GM23248 (cell line): ENCODE measurements at regions not wholly inside any gene's neighbourhood (a gene's known extent, or its start where the extent isn't known, plus 50 kb on each side); places are given as distances from the start of the nearest gene placed in this dataset.

Source experiments
- DNase-seq: peaks from one replicate; pipeline ENCODE4 v3.0.0-alpha.2; 2015
- H2AFZ ChIP-seq: fragments of 200-600 bp; sonication (generic); 2 replicates; pipeline ENCODE4 v1.6.1; 2016; ENCODE audit warnings: antibody characterized with exemption
- H3F3A ChIP-seq: fragments of 200-600 bp; sonication (generic); 2 replicates; pipeline ENCODE4 v1.6.1; 2016; ENCODE audit warnings: mild to moderate bottlenecking, antibody characterized with exemption, mixed run types; ENCODE audit not compliant: insufficient read depth
- H3K27ac ChIP-seq: fragments of 200-600 bp; sonication (generic); 2 replicates; pipeline ENCODE4 v1.5.1; 2016; ENCODE audit warnings: mild to moderate bottlenecking
- H3K27me3 ChIP-seq: fragments of 200-600 bp; sonication (generic); replicated peaks from 2 replicates; pipeline ENCODE4 v1.6.1; 2016; ENCODE audit warnings: mild to moderate bottlenecking; ENCODE audit not compliant: insufficient read depth
- H3K36me3 ChIP-seq: fragments of 200-600 bp; sonication (generic); 2 replicates; pipeline ENCODE4 v1.6.1; 2016; ENCODE audit warnings: low read depth, mild to moderate bottlenecking
- H3K4me1 ChIP-seq: fragments of 200-600 bp; sonication (generic); 2 replicates; pipeline ENCODE4 v1.6.1; 2016; ENCODE audit warnings: mild to moderate bottlenecking; ENCODE audit not compliant: insufficient read depth
- H3K4me2 ChIP-seq: fragments of 200-600 bp; sonication (generic); one replicate; pipeline ENCODE4 v1.6.1; 2016; ENCODE audit warnings: mild to moderate bottlenecking; ENCODE audit not compliant: unreplicated experiment
- H3K4me3 ChIP-seq: fragments of 200-600 bp; sonication (generic); 2 replicates; pipeline ENCODE4 v1.5.1; 2016; ENCODE audit warnings: mild to moderate bottlenecking
- H3K79me2 ChIP-seq: fragments of 200-600 bp; sonication (generic); 2 replicates; pipeline ENCODE4 v1.6.1; 2016; ENCODE audit warnings: mild to moderate bottlenecking; ENCODE audit not compliant: insufficient read depth
- H3K9ac ChIP-seq: fragments of 200-600 bp; sonication (generic); 2 replicates; pipeline ENCODE4 v1.6.1; 2016; ENCODE audit warnings: mild to moderate bottlenecking
- H3K9me2 ChIP-seq: fragments of 200-600 bp; sonication (generic); 2 replicates; pipeline ENCODE4 v1.6.1; 2016; ENCODE audit warnings: mixed run types, mild to moderate bottlenecking, moderate library complexity; ENCODE audit not compliant: insufficient read depth
- H3K9me3 ChIP-seq: fragments of 200-600 bp; sonication (generic); one replicate; pipeline ENCODE4 v1.6.1; 2017; ENCODE audit warnings: low read depth
- H4K20me1 ChIP-seq: fragments of 200-600 bp; sonication (generic); 2 replicates; pipeline ENCODE4 v1.6.0; 2016; ENCODE audit not compliant: insufficient read depth
- EZH2 ChIP-seq: fragments of 200-600 bp; sonication (generic); IDR thresholded peaks from 2 replicates; pipeline ENCODE4 v1.6.1; 2018; ENCODE audit warnings: antibody characterized with exemption, mild to moderate bottlenecking; ENCODE audit not compliant: insufficient read depth, poor library complexity, severe bottlenecking
- EZH2phosphoT487 ChIP-seq: fragments of 200-600 bp; sonication (generic); IDR thresholded peaks from 2 replicates; pipeline ENCODE4 v1.6.1; 2018; ENCODE audit warnings: antibody characterized with exemption, moderate library complexity, mild to moderate bottlenecking, low read depth; ENCODE audit not compliant: insufficient read depth
- WGBS, 2 experiments: methylation state at CpG; one replicate each; pipeline ENCODE4 v1.1.6; 2015 to 2017; ENCODE audit warnings: low lambda C conversion rate in 2 of 2, low coverage in 1 of 2; ENCODE audit errors: missing lambda C conversion rate in 2 of 2; 5-methylcytosine and 5-hydroxymethylcytosine counted together
- in situ Hi-C: fragments of 300-500 bp; cut with MboI; formaldehyde crosslinking; loops from 2 replicates; pipeline ENCODE4 v1.15.0; 2020

DNA sequence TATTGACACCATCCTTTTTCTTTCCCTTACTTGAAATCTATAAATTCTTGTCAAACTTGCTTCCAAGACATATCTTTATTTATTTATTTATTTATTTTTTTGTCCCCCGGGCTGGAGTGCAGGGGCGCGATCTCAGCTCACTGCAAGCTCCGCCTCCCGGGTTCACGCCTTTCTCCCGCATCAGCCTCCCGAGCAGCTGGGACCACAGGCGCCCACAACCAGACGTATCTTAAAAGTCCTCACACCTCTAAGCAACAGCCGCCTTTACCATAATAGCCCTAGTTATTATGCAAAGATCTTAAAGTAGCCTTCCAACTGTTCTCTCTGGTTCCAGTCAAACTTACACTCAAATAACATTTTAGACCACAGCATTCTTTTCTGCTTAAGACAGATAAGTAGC lies 657.0 kb upstream of the B3GAT1 start:
- no peaks in the 10 kb centered on the region for H3F3A ChIP-seq
- no peaks in the 10 kb centered on the region for H3K4me1 ChIP-seq
- WGBS, 2 experiments, result 66 to 72% methylated on average over 11 of the region's 11 CpGs
- no peaks in the 10 kb centered on the region for H4K20me1 ChIP-seq
- no peak overlapping the region for H3K9ac ChIP-seq
- no peak overlapping the region for H2AFZ ChIP-seq
- no peaks in the 10 kb centered on the region for H3K27me3 ChIP-seq
- no peak for TF ChIP-seq EZH2
- no peak for TF ChIP-seq EZH2phosphoT487
- H3K4me2 ChIP-seq, result no peak overlapping the region
- no peak overlapping the region for H3K27ac ChIP-seq
- H3K36me3 ChIP-seq, result no peaks in the 10 kb centered on the region
- no peaks in the 10 kb centered on the region for H3K9me3 ChIP-seq
- no peaks in the 10 kb centered on the region for H3K9me2 ChIP-seq
- no peak overlapping the region for H3K4me3 ChIP-seq
- H3K79me2 ChIP-seq, result no peaks in the 10 kb centered on the region
- in situ Hi-C loops, result no loop called here
- DNase-seq, result no peak

DNA sequence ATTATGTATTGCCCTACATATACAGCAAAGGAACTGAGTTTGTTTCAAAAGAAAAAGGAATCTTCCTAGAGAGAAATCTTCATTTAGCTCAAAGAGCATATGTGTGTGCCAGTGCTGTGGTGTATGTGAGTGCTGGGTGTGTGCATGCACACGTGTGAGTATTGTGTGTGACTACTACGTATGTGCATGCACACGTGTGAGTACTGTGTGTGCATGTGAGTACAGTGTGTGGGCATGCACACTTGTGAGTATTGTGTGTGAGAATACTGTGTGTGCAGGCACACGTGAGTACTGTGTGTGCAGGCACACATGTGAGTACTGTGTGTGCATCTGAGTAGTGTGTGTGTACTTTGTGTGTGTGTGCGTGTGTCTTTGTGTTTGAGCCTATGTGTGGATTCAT lies 651.0 kb upstream of the B3GAT1 start:
- no peaks in the 10 kb centered on the region for H3K4me1 ChIP-seq
- H4K20me1 ChIP-seq, result no peaks in the 10 kb centered on the region
- H3K4me3 ChIP-seq, result no peak overlapping the region
- H3K36me3 ChIP-seq, result no peaks in the 10 kb centered on the region
- H3K9ac ChIP-seq, result no peak overlapping the region
- no peak overlapping the region for H3K4me2 ChIP-seq
- no peak overlapping the region for H3K27ac ChIP-seq
- no peak for DNase-seq
- no peaks in the 10 kb centered on the region for H3K27me3 ChIP-seq
- H3K9me3 ChIP-seq, result no peaks in the 10 kb centered on the region
- no peaks in the 10 kb centered on the region for H3K79me2 ChIP-seq
- H3F3A ChIP-seq, result no peaks in the 10 kb centered on the region
- no peak for TF ChIP-seq EZH2phosphoT487
- no peak for TF ChIP-seq EZH2
- H3K9me2 ChIP-seq, result no peaks in the 10 kb centered on the region
- 7 to 11% methylated on average over 5 of the region's 5 CpGs for WGBS, 2 experiments
- no peak overlapping the region for H2AFZ ChIP-seq
- in situ Hi-C loops, result no loop called here

DNA sequence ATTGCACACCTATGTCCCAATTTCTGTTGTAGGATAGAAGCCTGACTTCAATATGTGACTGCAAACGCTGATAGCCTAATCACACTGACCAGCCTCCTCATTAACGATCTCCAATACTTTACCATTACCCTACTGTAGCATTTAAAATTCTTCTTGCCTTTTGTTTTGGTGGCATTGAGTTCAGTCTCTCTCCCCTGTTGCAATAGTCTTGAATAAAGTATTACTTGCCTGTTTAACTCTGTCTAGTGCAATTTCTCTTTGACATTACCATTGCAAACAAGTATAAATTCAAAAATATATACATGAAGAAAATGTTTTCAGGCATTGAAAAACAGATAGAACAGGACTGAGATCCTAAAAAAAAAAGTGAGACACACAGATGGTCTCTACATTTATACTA lies 649.1 kb upstream of the B3GAT1 start:
- Histone ChIP-seq H3K4me1 (no peaks in the 10 kb centered on the region), H3K4me3 (no peak overlapping the region), H3K4me2 (no peak overlapping the region), H2AFZ (no peak overlapping the region), H3K27ac (no peak overlapping the region), H3F3A (no peaks in the 10 kb centered on the region), H3K9me3 (no peaks in the 10 kb centered on the region), H3K9ac (no peak overlapping the region), H4K20me1 (no peaks in the 10 kb centered on the region), H3K27me3 (no peaks in the 10 kb centered on the region), H3K9me2 (no peaks in the 10 kb centered on the region), H3K79me2 (no peaks in the 10 kb centered on the region), H3K36me3 (no peaks in the 10 kb centered on the region)
- TF ChIP-seq EZH2 (no peak), EZH2phosphoT487 (no peak)
- in situ Hi-C loops, result no loop called here
- WGBS, 2 experiments, result 25 to 36% methylated on average over 2 of the region's 2 CpGs
- no peak for DNase-seq

DNA sequence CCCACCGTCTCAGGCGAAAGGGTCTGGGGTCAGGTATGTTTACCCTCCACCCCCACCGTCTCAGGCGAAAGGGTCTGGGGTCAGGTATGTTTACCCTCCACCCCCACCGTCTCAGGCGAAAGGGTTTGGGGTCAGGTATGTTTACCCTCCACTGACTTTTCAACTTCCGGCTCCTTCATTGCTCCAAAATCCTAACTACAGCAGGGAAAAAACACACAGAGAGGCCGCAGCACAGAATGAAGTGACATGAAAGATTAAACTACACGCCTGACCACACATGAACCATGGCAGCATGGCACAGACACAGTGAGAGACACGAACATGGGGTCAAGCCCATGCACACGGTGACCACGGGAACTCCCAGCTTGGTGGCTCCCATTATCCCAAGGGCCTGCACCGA lies 634.9 kb upstream of the B3GAT1 start:
- Histone ChIP-seq H3K4me1 (no peaks in the 10 kb centered on the region), H3F3A (no peaks in the 10 kb centered on the region), H3K79me2 (no peaks in the 10 kb centered on the region), H3K9me3 (no peaks in the 10 kb centered on the region), H3K27me3 (no peaks in the 10 kb centered on the region), H3K9ac (no peak overlapping the region), H3K36me3 (no peaks in the 10 kb centered on the region), H3K4me3 (no peak overlapping the region), H3K4me2 (no peak overlapping the region), H3K9me2 (no peaks in the 10 kb centered on the region), H3K27ac (no peak overlapping the region), H4K20me1 (no peaks in the 10 kb centered on the region), H2AFZ (no peak overlapping the region)
- TF ChIP-seq EZH2 (no peak), EZH2phosphoT487 (no peak)
- in situ Hi-C loops, result no loop called here
- DNase-seq, result no peak
- 54 to 60% methylated on average over 8 to 12 of the region's 13 CpGs for WGBS, 2 experiments

DNA sequence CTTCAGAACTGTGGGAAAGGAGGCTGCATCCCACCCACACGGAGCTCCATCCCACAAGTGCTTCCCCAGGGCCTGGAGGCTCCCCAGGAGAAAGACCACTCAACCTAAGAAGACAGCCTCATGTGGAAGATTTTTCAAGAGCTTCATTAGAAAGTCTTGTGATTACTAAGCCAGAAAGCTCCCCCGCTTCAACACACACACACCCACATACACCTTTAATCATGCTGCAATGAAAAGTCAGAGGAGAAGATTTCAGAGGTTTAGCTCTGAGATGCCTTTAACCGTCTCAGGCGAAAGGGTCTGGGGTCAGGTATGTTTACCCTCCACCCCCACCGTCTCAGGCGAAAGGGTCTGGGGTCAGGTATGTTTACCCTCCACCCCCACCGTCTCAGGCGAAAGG lies 634.5 kb upstream of the B3GAT1 start:
- Histone ChIP-seq H4K20me1 (no peaks in the 10 kb centered on the region), H3K27me3 (no peaks in the 10 kb centered on the region), H3K9me2 (no peaks in the 10 kb centered on the region), H3K4me3 (no peak overlapping the region), H3K27ac (no peak overlapping the region), H3K9ac (no peak overlapping the region), H3K4me2 (no peak overlapping the region), H3K9me3 (no peaks in the 10 kb centered on the region), H3K4me1 (no peaks in the 10 kb centered on the region), H3K36me3 (no peaks in the 10 kb centered on the region), H3F3A (no peaks in the 10 kb centered on the region), H3K79me2 (no peaks in the 10 kb centered on the region), H2AFZ (no peak overlapping the region)
- no peak for DNase-seq
- WGBS, 2 experiments, result 31 to 58% methylated on average over 4 to 6 of the region's 8 CpGs
- in situ Hi-C loops, result no loop called here
- no peak for TF ChIP-seq EZH2
- TF ChIP-seq EZH2phosphoT487, result no peak
